ENCODE measurements at regions not wholly inside any gene's neighbourhood (a gene's known extent, or its start where the extent isn't known, plus 50 kb on each side); places are given as distances from the start of the nearest gene placed in this dataset.
"Not testable (repeated sequence)": the region's sequence is repeated elsewhere in the genome, so short reads cannot be mapped to it uniquely, and the experiment has no call there.

DNA sequence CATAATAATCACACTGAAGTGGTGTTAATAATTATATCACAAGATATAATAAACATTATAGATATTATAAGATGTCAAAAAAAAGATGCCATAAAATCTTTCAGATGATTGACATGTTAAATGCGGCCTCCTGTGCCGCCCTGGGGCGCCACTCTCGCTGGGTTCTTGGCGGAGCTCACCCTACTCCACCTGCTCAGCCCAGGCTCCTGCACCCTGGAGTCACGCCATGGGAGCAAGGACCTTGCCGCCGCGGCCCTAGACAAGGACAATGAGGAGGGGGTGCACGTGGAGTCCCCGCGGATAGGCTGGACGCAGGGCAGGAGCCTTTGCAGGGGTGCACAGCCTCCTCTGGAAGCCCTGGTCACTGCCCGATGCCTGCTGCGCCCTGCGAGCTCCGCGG lies 77.5 kb upstream of the ZNF337 start:
- TF ChIP-seq, protein P1, sequence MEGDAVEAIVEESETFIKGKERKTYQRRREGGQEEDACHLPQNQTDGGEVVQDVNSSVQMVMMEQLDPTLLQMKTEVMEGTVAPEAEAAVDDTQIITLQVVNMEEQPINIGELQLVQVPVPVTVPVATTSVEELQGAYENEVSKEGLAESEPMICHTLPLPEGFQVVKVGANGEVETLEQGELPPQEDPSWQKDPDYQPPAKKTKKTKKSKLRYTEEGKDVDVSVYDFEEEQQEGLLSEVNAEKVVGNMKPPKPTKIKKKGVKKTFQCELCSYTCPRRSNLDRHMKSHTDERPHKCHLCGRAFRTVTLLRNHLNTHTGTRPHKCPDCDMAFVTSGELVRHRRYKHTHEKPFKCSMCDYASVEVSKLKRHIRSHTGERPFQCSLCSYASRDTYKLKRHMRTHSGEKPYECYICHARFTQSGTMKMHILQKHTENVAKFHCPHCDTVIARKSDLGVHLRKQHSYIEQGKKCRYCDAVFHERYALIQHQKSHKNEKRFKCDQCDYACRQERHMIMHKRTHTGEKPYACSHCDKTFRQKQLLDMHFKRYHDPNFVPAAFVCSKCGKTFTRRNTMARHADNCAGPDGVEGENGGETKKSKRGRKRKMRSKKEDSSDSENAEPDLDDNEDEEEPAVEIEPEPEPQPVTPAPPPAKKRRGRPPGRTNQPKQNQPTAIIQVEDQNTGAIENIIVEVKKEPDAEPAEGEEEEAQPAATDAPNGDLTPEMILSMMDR (IDR thresholded peaks at IDR 0.05; ENCODE audit: low read depth, low read length, poor library complexity, severe bottlenecking), result not testable (repeated sequence)
- not testable (repeated sequence) for TF ChIP-seq EZH2phosphoT487 (IDR thresholded peaks at IDR 0.05; ENCODE audit: borderline replicate concordance, low read length)
